LNCaP clone FGC (cell line): ENCODE measurements at regions not wholly inside any gene's neighbourhood (a gene's known extent, or its start where the extent isn't known, plus 50 kb on each side); places are given as distances from the start of the nearest gene placed in this dataset.

Source experiments
- DNase-seq: peaks from one replicate; pipeline ENCODE4 v3.0.0-alpha.2; 2011; ENCODE audit warnings: low read depth
- H3K4me3 ChIP-seq: 2 replicates; pipeline ENCODE4 v1.5.1; 2011; ENCODE audit warnings: mild to moderate bottlenecking, low read depth, low read length, control low read depth
- TF ChIP-seq, protein P1 (sequence below): IDR thresholded peaks from 2 replicates; pipeline ENCODE4 v1.5.1; 2012; ENCODE audit warnings: mild to moderate bottlenecking; ENCODE audit not compliant: control insufficient read depth, insufficient read depth; ENCODE audit errors: extremely low read depth

DNA sequence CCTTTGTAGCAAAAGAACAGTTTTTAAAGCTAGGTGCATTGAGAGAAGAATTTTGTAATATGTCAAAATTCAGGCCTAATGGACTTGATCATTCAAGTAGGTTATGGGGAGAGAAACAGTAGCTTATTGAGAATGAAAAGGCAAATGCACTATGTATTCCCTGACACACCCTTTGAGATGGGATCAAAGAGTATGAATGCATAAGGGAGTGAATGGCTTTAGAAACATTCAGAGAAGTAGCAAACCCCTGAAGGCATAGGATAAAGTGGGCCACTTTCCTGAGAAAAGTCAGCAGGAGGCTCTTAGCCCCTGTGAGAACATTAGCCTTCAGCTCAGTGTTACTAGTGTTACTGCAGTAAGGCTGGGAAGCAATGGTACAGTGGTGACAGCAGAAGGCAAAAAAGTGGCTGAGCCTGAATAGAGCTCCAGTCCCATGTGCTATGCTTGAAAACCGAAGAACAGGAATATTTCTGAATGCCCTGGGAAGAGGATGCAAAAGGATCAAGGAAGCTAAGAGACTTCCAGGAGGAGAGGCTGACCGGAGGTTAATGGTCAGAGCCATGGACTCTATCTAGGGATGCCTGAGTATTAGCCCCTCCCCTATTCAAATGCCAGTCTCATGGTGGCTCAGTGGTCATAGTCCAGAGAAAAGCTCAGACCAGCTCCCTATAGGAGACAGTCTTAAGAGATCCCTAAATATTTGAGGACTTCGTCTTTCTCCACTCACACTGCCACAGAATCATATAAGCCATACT lies 218.2 kb upstream of the SGO1 start:
- H3K4me3 ChIP-seq: no peak overlapping the region
- TF ChIP-seq, protein P1, sequence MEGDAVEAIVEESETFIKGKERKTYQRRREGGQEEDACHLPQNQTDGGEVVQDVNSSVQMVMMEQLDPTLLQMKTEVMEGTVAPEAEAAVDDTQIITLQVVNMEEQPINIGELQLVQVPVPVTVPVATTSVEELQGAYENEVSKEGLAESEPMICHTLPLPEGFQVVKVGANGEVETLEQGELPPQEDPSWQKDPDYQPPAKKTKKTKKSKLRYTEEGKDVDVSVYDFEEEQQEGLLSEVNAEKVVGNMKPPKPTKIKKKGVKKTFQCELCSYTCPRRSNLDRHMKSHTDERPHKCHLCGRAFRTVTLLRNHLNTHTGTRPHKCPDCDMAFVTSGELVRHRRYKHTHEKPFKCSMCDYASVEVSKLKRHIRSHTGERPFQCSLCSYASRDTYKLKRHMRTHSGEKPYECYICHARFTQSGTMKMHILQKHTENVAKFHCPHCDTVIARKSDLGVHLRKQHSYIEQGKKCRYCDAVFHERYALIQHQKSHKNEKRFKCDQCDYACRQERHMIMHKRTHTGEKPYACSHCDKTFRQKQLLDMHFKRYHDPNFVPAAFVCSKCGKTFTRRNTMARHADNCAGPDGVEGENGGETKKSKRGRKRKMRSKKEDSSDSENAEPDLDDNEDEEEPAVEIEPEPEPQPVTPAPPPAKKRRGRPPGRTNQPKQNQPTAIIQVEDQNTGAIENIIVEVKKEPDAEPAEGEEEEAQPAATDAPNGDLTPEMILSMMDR: no peak
- no peak for DNase-seq

DNA sequence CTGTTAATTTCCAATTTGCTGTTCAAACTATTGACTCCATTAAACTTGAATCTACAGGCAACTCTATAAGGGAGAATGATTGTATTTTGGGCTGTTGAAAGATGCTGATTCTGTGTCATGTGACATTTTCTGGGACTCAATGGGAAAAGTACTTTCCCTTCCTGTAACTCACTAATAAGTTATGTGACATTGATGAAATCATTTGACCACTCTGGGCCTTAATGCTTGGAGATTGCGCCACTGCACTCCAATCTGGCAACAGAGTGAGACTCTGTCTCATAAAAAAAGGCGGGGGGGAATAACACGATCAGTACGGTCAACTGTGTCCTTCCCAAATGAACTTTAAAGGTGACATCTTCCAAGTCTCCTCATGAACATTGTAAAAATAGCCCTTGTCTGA lies 215.2 kb upstream of the SGO1 start:
- H3K4me3 ChIP-seq: no peak overlapping the region
- DNase-seq: no peak
- TF ChIP-seq, protein P1: no peak

DNA sequence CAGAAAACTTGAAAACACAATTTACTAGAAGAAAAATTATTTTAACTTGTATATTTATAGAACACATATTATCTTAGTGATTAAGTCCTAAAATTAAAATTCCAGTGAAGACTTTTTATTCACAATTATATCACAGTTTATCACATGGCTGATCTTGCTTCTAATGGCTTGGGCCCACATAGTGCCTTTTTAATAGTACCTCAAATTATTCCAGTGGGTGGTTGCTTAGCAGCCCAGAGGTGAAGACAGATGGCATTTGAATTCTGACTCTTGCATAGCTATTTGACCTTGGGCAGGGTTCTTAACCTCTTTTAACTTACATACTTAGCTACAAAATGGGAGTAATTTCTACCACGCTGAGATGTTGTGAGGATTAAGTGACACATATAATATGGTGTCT lies 214.7 kb upstream of the SGO1 start:
- TF ChIP-seq, protein P1: no peak
- DNase-seq: no peak

DNA sequence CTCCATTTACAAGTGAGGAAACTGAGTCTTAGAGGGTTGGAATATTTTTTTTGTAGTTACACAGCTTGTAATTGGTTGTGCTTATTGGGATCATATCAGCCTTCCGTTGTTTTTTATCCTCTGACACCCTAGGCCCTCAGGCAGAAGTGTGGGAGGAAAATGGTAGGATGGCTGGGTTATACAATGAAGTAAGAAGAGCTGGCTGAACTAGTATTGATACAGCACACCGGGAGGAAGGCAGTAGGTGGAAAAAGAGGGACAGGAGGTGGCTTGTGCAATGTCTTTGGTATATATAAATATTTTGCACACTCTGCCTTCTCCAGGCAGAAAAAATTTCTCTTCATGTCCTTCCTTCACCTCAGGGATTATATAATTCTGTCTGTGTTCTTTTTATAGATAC lies 214.3 kb upstream of the SGO1 start:
- DNase-seq: no peak
- TF ChIP-seq, protein P1: no peak
- no peak overlapping the region for H3K4me3 ChIP-seq

More for the DNA sequence above, 214.7 kb upstream of the SGO1 start:
- H3K4me3 ChIP-seq: no peak overlapping the region

DNA sequence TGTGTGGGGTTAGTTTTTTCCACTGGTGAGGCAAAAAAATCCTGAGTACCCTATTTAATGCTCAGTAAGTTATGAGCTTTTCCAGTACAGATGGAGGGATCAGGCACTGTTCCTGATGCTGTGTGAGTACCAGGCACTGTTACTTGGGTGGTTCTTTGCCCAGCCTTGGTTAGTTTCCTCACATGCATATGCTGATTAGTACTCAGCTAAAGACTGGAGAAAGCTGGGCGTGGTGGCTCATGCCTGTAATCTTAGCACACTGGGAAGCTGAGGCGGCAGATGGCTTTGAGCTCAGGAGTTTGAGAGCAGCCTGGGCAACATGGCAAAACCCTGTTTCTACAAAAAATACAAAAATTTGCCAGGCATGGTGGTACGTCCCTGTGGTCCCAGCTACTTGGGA lies 210.3 kb upstream of the SGO1 start:
- H3K4me3 ChIP-seq: no peak overlapping the region
- DNase-seq: no peak
- TF ChIP-seq, protein P1: no peak

DNA sequence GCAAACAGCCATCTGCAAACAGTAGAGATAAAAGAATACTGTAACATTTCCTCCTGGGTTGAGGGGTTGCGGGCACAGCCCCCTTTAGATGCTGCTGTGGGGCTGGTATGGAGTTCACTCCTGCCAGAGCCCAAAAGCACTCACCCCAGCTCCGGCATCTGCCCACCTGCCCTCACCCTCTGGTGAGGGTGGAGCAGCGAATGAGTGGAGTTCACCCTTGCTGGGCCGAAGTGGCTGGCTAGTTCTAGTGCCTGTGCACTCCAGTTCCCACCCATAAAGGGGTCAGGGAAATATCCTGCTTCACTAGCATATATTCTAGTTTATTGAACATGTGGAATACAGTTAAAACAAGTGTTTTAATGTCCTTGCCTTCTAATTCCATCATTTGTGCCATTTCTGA lies 209.7 kb upstream of the SGO1 start:
- TF ChIP-seq, protein P1: no peak
- no peak for DNase-seq
- H3K4me3 ChIP-seq: no peak overlapping the region

DNA sequence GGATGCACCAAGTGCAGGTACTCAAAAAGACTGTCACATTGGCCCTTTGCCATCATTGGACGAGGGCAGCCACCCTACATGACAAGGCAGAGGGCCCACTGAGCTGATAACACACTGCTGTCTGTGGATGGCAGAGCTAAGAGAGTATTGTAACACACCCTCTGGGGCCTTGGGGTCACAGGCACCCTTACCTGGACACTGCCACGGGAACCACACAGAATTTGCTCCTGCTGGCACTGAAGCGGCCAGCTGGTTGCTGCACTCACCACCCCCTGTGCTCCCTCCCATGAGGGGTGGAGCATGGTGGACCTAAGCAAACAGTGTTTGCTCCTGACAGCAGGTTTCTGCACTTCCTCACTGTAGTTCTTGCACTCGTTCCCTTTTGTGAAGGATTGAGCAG lies 208.2 kb upstream of the SGO1 start:
- no peak for DNase-seq
- TF ChIP-seq, protein P1: no peak
- H3K4me3 ChIP-seq: no peak overlapping the region
